HG02798 (cell line): ENCODE measurements at regions not wholly inside any gene's neighbourhood (a gene's known extent, or its start where the extent isn't known, plus 50 kb on each side); places are given as distances from the start of the nearest gene placed in this dataset.
"Not testable (repeated sequence)": the region's sequence is repeated elsewhere in the genome, so short reads cannot be mapped to it uniquely, and the experiment has no call there.

Experiments used
- ATAC-seq: cut with Tn5 transposase; IDR thresholded peaks from one replicate; pipeline ENCODE4 v1.9.1; 2021; ENCODE audit warnings: mild to moderate bottlenecking; ENCODE audit not compliant: unreplicated experiment, poor library complexity

GRCh38 chr10:6936931-6937330, 356.9 kb upstream of the PRKCQ start:
- ATAC-seq = no peak

- no peak for ATAC-seq
Observed at GRCh38 chr10:6929148-6929830, 349.2 kb upstream of the PRKCQ start.

DNA sequence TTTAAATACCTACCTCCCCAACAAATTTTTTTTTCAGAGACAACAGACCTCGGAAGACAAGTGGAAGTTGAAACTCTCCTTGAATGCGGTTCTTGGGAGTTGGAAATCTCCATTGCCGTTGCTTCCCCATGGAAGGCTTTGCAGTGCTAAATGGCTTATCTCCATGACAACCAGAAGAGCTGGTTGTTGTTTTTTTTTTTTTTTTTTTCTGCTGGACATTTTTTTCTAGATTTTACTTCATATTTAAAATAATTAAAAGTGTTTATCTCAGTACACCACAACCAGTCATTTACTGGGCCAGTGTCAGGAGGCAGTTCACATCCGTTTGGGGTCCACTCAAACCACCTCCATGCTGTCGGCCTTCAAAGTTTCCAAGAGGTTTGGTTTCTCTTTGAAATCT, 348.5 kb upstream of the PRKCQ start:
- no peak for ATAC-seq

DNA sequence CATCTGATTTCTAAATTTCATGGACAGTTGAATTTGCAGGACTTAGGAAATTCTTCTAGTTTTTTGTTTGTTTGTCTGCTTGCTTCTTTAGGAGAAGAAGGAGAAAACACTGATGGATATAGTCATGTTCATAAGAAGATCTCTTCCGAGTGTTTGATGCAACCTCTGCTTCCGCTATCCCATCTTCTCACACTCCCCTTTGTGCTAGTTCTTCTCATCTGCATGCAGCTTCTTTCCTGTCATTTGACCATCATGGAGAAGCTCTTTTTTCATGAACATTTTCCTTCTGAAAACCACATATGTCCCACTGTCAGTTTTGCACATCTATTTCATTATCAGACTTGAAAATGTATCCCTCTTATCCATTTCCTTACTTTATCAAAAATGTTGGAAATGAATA, 346.9 kb upstream of the PRKCQ start:
- ATAC-seq = no peak

- ATAC-seq = no peak
Observed at GRCh38 chr10:6925146-6925545, 345.1 kb upstream of the PRKCQ start.

DNA sequence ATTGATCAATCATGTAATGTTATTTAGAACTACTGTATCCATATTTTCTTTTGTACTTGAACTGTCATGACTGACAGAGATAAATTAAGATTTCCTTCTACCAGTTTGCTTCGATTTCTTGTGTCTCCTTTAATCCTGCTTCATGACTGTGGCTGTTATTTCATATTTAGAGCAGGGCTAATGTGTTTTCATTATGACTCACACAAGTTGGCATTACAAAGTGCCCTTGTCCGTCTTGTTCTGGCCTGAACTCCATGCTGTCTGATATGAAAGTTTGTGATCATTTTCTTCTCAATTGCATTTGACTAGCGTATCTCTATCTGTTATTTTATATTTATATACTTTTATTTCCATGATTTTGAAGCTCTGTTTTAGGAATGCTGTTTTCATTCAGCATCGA, 344.1 kb upstream of the PRKCQ start:
- no peak for ATAC-seq

- ATAC-seq = not testable (repeated sequence)
Observed at GRCh38 chr10:6921026-6921425, 340.9 kb upstream of the PRKCQ start.

- ATAC-seq = peak; percentile 98
Observed at GRCh38 chr10:6920072-6921019, 340.3 kb upstream of the PRKCQ start.

- ATAC-seq = no peak
Observed at GRCh38 chr10:6919077-6919476, 339.0 kb upstream of the PRKCQ start.

GRCh38 chr10:6918305-6918704, 338.2 kb upstream of the PRKCQ start:
- no peak for ATAC-seq

DNA sequence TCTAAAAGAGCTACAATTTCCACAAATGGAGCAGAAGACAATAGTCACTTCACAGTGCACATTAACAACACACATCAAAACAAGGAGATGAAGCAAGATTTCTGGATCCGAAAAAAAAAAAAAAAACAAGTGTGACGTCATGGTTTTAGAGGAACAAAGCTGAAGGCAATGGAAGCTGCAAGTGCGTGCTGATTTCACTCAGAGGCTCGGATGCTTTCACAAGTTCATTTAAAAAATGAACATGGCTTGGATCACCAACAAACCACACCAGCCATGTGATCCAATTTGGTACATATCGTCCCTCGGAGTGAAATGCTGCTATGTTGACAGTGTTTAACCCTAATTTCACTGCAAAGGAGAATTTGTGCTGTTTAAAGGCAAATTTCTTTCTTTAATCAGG, 337.0 kb upstream of the PRKCQ start:
- ATAC-seq = no peak

DNA sequence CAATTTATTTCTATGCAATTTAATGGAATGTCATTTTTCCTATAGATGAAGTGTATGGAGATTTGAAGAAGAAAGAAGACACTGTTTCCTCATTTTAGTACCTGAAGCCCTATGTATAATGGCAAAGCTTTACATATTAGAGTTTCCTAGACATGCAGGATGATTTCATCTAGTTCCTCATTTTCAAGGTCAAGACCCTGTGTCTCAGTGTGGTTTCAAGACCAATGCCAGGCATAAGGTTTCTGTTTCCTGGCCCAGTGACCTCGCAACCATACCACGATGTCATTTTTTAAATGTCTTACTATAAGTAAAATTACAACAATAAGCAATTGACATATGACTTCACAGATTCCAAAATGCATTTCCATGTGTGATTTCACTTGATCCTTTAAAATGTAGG, 336.5 kb upstream of the PRKCQ start:
- no peak for ATAC-seq

- ATAC-seq = no peak
Observed at GRCh38 chr10:6915307-6915706, 335.2 kb upstream of the PRKCQ start.

GRCh38 chr10:6912929-6913328, 332.9 kb upstream of the PRKCQ start:
- peak; percentile 31 for ATAC-seq

DNA sequence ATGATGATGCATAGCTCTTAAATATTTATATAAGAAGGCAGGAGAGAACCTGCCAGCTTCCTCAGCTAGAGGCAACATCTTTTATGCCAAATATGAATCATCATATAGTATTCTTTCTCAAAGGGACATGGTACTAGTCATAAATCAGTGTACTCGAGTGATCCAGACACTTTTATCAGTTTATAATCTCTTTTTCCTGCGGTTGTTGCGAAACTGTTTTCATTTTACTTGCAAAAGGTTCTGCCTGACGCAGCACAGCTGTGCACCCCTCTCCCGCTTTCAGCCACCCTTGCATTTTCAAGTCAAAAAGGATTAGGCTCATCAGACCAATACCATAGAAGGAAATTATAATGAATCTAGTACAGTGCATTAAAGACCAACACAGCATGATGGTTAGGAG, 332.3 kb upstream of the PRKCQ start:
- ATAC-seq = peak; percentile 56

GRCh38 chr10:6912021-6912420, 331.9 kb upstream of the PRKCQ start:
- no peak for ATAC-seq

DNA sequence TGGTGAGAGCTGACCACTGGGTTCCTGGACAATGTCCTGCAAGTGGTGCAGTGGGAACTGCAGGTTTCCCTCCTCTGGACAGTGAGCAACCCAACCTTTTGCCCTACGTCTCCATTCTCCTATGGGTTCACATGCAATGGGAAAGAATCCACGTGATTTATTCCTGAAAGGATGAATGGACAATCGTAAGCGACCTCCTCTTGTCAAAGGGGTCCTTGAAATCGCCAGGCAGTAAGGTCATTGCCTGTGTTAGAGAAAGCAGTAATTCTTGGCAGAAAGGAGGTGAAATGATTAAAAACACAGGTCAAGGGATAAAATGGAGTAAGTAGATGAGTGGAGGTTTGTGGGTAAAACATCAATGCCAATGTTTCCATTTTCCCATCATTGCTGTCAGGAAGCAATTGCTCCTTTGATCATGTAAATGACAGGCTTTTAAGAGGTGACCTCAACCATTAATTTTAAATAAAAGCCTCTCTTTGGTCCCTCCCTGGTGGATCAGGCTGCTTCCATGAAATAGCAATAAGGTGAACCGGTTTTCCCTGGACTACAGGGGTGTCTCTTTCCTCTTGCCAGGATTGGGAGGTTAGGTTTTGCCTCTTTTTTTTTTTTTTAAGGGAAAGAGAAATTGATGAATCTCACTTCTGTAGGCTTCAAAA, 330.0 kb upstream of the PRKCQ start:
- ATAC-seq = no peak

DNA sequence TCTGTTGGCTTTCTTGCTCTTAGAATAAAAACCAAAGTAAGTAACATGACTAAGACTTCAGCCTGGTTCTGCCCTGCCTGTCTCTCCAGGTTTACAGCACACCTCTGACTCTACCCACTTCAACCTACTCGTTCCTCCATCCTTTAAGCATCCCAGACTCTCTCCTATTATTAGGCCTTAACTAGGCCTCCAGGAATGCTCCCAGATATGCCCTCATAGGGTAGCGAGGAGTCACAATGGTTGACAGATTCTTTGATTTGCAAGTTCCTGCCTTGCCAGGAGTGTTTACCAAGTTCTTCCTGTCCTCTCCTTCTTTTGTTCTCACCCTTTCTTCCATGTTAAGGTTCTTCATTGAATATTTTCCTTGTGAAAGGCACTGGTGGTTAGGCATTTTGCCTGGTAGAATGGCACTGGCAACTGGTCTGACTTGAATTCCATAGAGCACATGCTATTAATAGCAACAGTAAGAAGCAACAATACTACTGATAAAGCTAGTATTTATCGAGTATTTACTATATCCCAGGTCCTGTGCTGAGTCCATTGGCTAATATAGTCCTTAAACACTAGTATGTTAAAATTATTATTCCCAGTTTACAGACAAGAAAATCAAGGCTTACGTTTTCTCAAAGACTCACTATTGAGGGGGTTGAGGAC, 327.9 kb upstream of the PRKCQ start:
- ATAC-seq = no peak

DNA sequence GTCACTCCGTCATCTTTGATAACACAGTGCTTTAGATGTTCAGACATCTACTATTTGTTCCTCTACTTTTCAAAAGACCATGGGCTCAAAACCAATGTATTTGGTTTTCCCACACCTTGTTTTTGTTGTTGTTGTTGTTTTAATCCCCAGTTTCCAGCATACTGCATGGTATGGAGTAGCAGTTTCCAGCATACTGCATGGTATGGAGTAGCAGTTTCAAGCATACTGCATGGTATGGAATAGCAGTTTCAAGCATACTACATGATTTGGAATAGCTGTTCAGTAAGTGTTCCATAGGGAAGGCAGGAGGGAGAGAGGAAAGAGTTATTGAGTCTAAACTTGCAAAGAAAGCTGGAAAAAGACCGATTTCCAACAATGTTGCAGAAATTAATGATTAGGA, 314.3 kb upstream of the PRKCQ start:
- ATAC-seq = no peak

GRCh38 chr10:6892864-6893263, 312.8 kb upstream of the PRKCQ start:
- no peak for ATAC-seq

DNA sequence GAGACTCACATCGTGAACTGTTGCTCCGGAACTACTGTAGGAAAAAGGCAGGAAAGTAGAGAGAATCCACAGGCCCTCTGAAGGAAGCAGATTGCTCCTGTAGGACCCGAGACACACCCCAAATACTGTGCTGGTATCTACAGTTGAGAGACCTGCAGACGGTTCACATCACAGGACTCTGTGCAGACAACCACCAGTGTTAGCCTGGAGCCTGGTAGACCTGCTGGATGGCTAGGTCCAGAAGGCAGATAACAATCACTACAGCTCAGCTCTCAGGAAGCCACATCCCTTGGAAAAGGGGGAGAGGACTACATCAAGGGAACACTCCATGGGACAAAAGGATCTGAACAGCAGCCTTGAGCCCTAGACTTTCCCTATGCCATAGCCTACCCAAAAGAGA, 311.8 kb upstream of the PRKCQ start:
- ATAC-seq = no peak
